ENCODE measurements at regions not wholly inside any gene's neighbourhood (a gene's known extent, or its start where the extent isn't known, plus 50 kb on each side); places are given as distances from the start of the nearest gene placed in this dataset.

- no peak overlapping the region for H3K4me3 ChIP-seq (ENCODE audit: low read depth, low read length)
- DNase-seq (ENCODE audit: low read depth) = no peak
- TF ChIP-seq, protein P1, sequence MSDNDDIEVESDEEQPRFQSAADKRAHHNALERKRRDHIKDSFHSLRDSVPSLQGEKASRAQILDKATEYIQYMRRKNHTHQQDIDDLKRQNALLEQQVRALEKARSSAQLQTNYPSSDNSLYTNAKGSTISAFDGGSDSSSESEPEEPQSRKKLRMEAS (IDR thresholded peaks at IDR 0.05; ENCODE audit: low read depth, low read length) = no peak
- TF ChIP-seq CTCF (IDR thresholded peaks at IDR 0.05; ENCODE audit: low read depth, low read length) (no peak), MYC (IDR thresholded peaks at IDR 0.05; ENCODE audit: low read depth, low read length) (no peak), POLR2A (IDR thresholded peaks at IDR 0.05; ENCODE audit: extremely low read depth, insufficient read length) (no peak)
These were observed 210.6 kb downstream of the DLL1 start for GRCh38 chr6:170080169-170080827.

- no peak for DNase-seq (ENCODE audit: low read depth)
- TF ChIP-seq POLR2A (IDR thresholded peaks at IDR 0.05; ENCODE audit: extremely low read depth, insufficient read length) (no peak), CTCF (IDR thresholded peaks at IDR 0.05; ENCODE audit: low read depth, low read length) (no peak), MYC (IDR thresholded peaks at IDR 0.05; ENCODE audit: low read depth, low read length) (no peak)
- TF ChIP-seq, protein P1 (IDR thresholded peaks at IDR 0.05; ENCODE audit: low read depth, low read length) = no peak
- H3K4me3 ChIP-seq (ENCODE audit: low read depth, low read length) = no peak overlapping the region
These were observed 214.3 kb downstream of the DLL1 start for GRCh38 chr6:170076466-170077165.

DNA sequence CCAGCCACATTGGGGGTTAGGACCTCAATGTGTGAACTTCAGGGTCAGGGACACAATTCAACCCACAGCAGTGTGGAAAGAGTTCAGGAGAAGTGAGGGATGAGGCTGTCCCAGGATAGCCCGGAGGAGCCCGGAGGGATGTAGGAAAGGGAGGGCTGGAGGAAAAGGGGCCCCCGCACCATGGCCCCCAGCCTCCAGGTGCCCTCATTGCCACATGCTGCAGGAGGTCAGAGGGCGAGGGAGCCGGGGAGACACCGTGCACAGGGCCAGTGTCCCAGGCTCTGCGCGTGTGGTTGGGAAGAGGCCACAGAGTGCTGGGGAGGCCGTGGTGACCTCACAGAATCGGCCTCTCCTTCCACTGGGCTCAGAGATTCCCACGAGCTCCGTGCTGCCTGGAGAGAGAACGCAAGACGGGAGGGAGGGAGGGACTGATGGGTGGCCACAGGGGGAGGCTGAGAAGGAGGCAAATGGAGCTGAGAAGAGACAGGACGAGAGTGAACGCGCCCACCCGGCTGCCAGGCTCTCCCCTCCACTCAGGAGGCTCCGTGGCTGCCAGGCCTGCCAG is 215.1 kb downstream of the DLL1 start:
- no peak overlapping the region for H3K4me3 ChIP-seq (ENCODE audit: low read depth, low read length)
- TF ChIP-seq, protein P1 (IDR thresholded peaks at IDR 0.05; ENCODE audit: low read depth, low read length) = no peak
- TF ChIP-seq MYC (IDR thresholded peaks at IDR 0.05; ENCODE audit: low read depth, low read length) = no peak
- no peak for TF ChIP-seq CTCF (IDR thresholded peaks at IDR 0.05; ENCODE audit: low read depth, low read length)
- no peak for TF ChIP-seq POLR2A (IDR thresholded peaks at IDR 0.05; ENCODE audit: extremely low read depth, insufficient read length)
- no peak for DNase-seq (ENCODE audit: low read depth)

DNA sequence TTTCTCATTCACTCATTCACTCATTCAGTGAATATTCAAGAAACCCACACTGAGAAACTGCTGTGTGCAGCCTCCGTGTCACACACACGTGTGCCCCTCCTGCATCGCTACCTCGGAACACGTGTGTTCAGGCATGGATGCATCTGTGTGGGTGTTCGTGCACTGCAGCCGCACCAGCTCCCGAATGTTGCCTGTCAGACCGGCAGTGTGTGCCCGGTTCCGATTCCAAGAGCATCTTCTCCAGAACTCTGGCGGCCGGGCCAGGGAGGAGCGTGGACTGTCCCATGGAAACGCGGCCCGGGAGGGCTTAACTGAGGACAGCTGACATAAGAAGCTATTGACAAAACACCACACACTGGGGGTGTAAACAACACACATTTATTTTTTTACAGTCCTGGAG is 216.0 kb downstream of the DLL1 start:
- TF ChIP-seq CTCF (IDR thresholded peaks at IDR 0.05; ENCODE audit: low read depth, low read length) (no peak), POLR2A (IDR thresholded peaks at IDR 0.05; ENCODE audit: extremely low read depth, insufficient read length) (no peak), MYC (IDR thresholded peaks at IDR 0.05; ENCODE audit: low read depth, low read length) (no peak)
- TF ChIP-seq, protein P1 (IDR thresholded peaks at IDR 0.05; ENCODE audit: low read depth, low read length) = no peak
- H3K4me3 ChIP-seq (ENCODE audit: low read depth, low read length) = no peak overlapping the region
- no peak for DNase-seq (ENCODE audit: low read depth)

DNA sequence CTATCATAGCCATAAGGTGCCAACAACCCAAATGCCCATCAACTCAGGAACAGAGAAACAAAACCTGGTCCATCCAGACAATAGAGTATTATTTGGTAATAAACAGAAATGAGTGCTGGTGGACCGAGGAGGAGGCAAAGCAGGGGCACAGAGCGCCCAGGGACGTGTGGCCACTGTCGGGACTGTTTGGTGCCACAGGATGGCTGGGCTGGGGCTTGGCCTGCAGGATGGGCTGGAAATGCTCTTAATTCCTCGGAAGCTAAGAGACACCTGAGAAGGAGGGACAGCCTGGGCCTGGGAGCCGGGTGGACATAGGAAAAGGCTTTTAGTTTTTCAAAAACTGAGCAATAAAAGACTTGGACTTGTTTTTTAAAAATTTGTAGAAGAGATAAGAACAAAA is 216.4 kb downstream of the DLL1 start:
- no peak for DNase-seq (ENCODE audit: low read depth)
- TF ChIP-seq, protein P1 (IDR thresholded peaks at IDR 0.05; ENCODE audit: low read depth, low read length) = no peak
- no peak for TF ChIP-seq MYC (IDR thresholded peaks at IDR 0.05; ENCODE audit: low read depth, low read length)
- H3K4me3 ChIP-seq (ENCODE audit: low read depth, low read length) = no peak overlapping the region

DNA sequence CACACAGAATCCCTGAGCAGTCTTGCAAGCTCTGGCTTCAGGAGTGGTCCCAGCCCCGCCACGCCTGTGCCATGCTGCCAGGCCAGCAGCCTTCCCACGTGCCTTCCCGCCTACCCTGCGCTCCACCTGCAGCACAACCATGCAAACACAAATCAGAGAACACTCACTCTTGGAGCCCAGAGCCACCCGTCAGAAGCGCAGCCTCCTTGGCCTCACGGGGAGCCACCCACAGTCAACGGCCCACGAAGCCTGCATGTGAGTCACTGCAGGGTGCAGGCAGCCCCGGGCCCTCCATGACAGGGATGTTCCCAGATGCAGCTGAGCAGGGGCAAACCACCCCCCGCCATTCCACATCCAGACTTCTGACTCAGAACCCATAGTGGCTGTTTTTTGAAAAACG is 217.0 kb downstream of the DLL1 start:
- no peak for TF ChIP-seq POLR2A (IDR thresholded peaks at IDR 0.05; ENCODE audit: extremely low read depth, insufficient read length)
- no peak for TF ChIP-seq CTCF (IDR thresholded peaks at IDR 0.05; ENCODE audit: low read depth, low read length)
- TF ChIP-seq, protein P1 (IDR thresholded peaks at IDR 0.05; ENCODE audit: low read depth, low read length) = no peak
- TF ChIP-seq MYC (IDR thresholded peaks at IDR 0.05; ENCODE audit: low read depth, low read length) = no peak
- DNase-seq (ENCODE audit: low read depth) = no peak
- no peak overlapping the region for H3K4me3 ChIP-seq (ENCODE audit: low read depth, low read length)
